Liver (tissue), 3 donors: ENCODE measurements at regions not wholly inside any gene's neighbourhood (a gene's known extent, or its start where the extent isn't known, plus 50 kb on each side); places are given as distances from the start of the nearest gene placed in this dataset.

ENCODE experiments used
- CTCF ChIP-seq: fragments of 150-350 bp; IDR thresholded peaks from 2 replicates; pipeline ENCODE4 v1.5.1; 2017; ENCODE audit warnings: improper control_type of control experiment, low read depth, low read length; ENCODE audit not compliant: missing input control
- FOXA1 ChIP-seq: IDR thresholded peaks from 2 replicates; pipeline ENCODE4 v1.6.1; 2016; ENCODE audit warnings: antibody characterized with exemption
- JUND ChIP-seq, 2 donors: IDR thresholded peaks; 2 replicates each; pipeline ENCODE4 v1.6.1; 2016; ENCODE audit warnings: antibody characterized with exemption in 2 of 2
- MAX ChIP-seq: IDR thresholded peaks from 2 replicates; pipeline ENCODE4 v1.6.1; 2016; ENCODE audit warnings: antibody characterized with exemption
- REST ChIP-seq: IDR thresholded peaks from 2 replicates; pipeline ENCODE4 v1.6.1; 2016; ENCODE audit warnings: antibody characterized with exemption, mild to moderate bottlenecking
- SP1 ChIP-seq: IDR thresholded peaks from 2 replicates; pipeline ENCODE4 v1.6.1; 2018; ENCODE audit warnings: antibody characterized with exemption, mild to moderate bottlenecking
- YY1 ChIP-seq: IDR thresholded peaks from 2 replicates; pipeline ENCODE4 v1.6.1; 2016; ENCODE audit warnings: antibody characterized with exemption, mild to moderate bottlenecking
- donor health status: healthy.
- donor health status: healthy.

- TF ChIP-seq CTCF (no peak), YY1 (no peak), SP1 (no peak), REST (no peak), MAX (no peak), FOXA1 (no peak), JUND (IDR thresholded peaks at IDR 0.05) (no peak)
These were observed 692.2 kb upstream of the KLHL29 start for GRCh38 chr2:22692746-22693145.
